ENCODE measurements at regions not wholly inside any gene's neighbourhood (a gene's known extent, or its start where the extent isn't known, plus 50 kb on each side); places are given as distances from the start of the nearest gene placed in this dataset.

GRCh38 chr10:10551596-10552301, 465.9 kb upstream of the CELF2 start:
- H4K91ac ChIP-seq (ENCODE audit: low read depth, low read length) = no peak overlapping the region
- no peak overlapping the region for H3K9ac ChIP-seq (ENCODE audit: low read length)
- H3K4ac ChIP-seq (ENCODE audit: low read depth, low read length) = no peak overlapping the region
- peaks cover 2% of the 10 kb centered on the region for H3K9me3 ChIP-seq (ENCODE audit: insufficient read depth, low read depth, low read length)
- H3K23ac ChIP-seq (ENCODE audit: low read length) = no peak overlapping the region
- H2BK12ac ChIP-seq (ENCODE audit: low read length) = no peak overlapping the region
- no peak for DNase-seq
- H3K14ac ChIP-seq (ENCODE audit: low read length) = no peak overlapping the region
- WGBS (ENCODE audit: extremely low coverage, insufficient coverage, insufficient read length) = no CpG with 5 or more reads among the region's 10 CpGs
- H3K27me3 ChIP-seq (ENCODE audit: insufficient read depth, low read length) = no peaks in the 10 kb centered on the region
- H3K4me1 ChIP-seq (ENCODE audit: control insufficient read depth in 1 of 2, insufficient read depth in 2 of 2, low read length in 2 of 2) = no peaks in the 10 kb centered on the region
- no peak overlapping the region for H2BK5ac ChIP-seq (ENCODE audit: low read depth, low read length, poor library complexity)
- no peak overlapping the region for H3K4me3 ChIP-seq (ENCODE audit: low read depth, low read length)
- no peak overlapping the region for H2AFZ ChIP-seq (ENCODE audit: insufficient read depth, low read length, poor library complexity)
- no peaks in the 10 kb centered on the region for H3K79me2 ChIP-seq (ENCODE audit: control insufficient read depth, insufficient read depth, low read length, poor library complexity)
- no peak overlapping the region for H3K18ac ChIP-seq (ENCODE audit: low read length)
- no peak overlapping the region for H4K12ac ChIP-seq (ENCODE audit: low read depth, low read length)
- no peaks in the 10 kb centered on the region for H3K36me3 ChIP-seq (ENCODE audit: control insufficient read depth in 1 of 2, insufficient read depth in 2 of 2, low read length in 2 of 2)
- H3K79me1 ChIP-seq (ENCODE audit: low read length) = no peaks in the 10 kb centered on the region
- no peak overlapping the region for H2BK120ac ChIP-seq (ENCODE audit: insufficient read depth, low read length, poor library complexity)
- H2AK5ac ChIP-seq (ENCODE audit: low read length) = no peak overlapping the region
- no peak overlapping the region for H3K4me2 ChIP-seq (ENCODE audit: low read length)
- H4K8ac ChIP-seq (ENCODE audit: low read depth, low read length) = no peak overlapping the region
- H3K27ac ChIP-seq (ENCODE audit: low read depth, low read length) = no peak overlapping the region

DNA sequence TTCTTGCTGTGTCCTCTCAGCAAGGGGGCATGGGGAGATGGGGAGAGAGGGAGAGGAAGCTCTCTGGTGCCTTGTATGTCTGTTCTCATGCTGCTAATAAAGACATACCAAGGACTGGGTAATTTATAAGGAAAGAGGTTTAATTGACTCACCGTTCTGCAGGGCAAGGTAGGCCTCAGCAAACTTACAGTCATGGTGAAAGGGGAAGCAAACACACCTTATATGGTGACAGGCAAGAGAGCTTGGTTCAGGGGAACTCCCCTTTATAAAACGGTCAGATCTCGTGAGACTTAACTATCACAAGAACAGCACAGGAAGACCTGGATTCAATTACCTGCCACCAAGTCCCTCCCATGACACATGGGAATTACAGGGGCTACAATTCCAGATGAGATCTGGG, 464.7 kb upstream of the CELF2 start:
- no peak overlapping the region for H3K4me3 ChIP-seq (ENCODE audit: low read depth, low read length)
- H2AK5ac ChIP-seq (ENCODE audit: low read length) = no peak overlapping the region
- H2BK5ac ChIP-seq (ENCODE audit: low read depth, low read length, poor library complexity) = no peak overlapping the region
- H3K23ac ChIP-seq (ENCODE audit: low read length) = no peak overlapping the region
- no peaks in the 10 kb centered on the region for H3K27me3 ChIP-seq (ENCODE audit: insufficient read depth, low read length)
- H3K14ac ChIP-seq (ENCODE audit: low read length) = no peak overlapping the region
- no peak overlapping the region for H3K9ac ChIP-seq (ENCODE audit: low read length)
- no peak for DNase-seq
- peaks cover 2% of the 10 kb centered on the region for H3K9me3 ChIP-seq (ENCODE audit: insufficient read depth, low read depth, low read length)
- H3K4ac ChIP-seq (ENCODE audit: low read depth, low read length) = no peak overlapping the region
- H2AFZ ChIP-seq (ENCODE audit: insufficient read depth, low read length, poor library complexity) = no peak overlapping the region
- H3K79me1 ChIP-seq (ENCODE audit: low read length) = no peaks in the 10 kb centered on the region
- no peak overlapping the region for H4K12ac ChIP-seq (ENCODE audit: low read depth, low read length)
- no peak overlapping the region for H4K8ac ChIP-seq (ENCODE audit: low read depth, low read length)
- H3K36me3 ChIP-seq (ENCODE audit: control insufficient read depth in 1 of 2, insufficient read depth in 2 of 2, low read length in 2 of 2) = no peaks in the 10 kb centered on the region
- H2BK12ac ChIP-seq (ENCODE audit: low read length) = no peak overlapping the region
- H2BK120ac ChIP-seq (ENCODE audit: insufficient read depth, low read length, poor library complexity) = no peak overlapping the region
- no peaks in the 10 kb centered on the region for H3K79me2 ChIP-seq (ENCODE audit: control insufficient read depth, insufficient read depth, low read length, poor library complexity)
- H3K4me1 ChIP-seq (ENCODE audit: control insufficient read depth in 1 of 2, insufficient read depth in 2 of 2, low read length in 2 of 2) = no peaks in the 10 kb centered on the region
- no peak overlapping the region for H3K18ac ChIP-seq (ENCODE audit: low read length)
- H3K27ac ChIP-seq (ENCODE audit: low read depth, low read length) = no peak overlapping the region
- H4K91ac ChIP-seq (ENCODE audit: low read depth, low read length) = no peak overlapping the region
- H3K4me2 ChIP-seq (ENCODE audit: low read length) = no peak overlapping the region
- no CpG with 5 or more reads among the region's 3 CpGs for WGBS (ENCODE audit: extremely low coverage, insufficient coverage, insufficient read length)

- Histone ChIP-seq H3K9ac (ENCODE audit: low read length) (no peak overlapping the region), H2AFZ (ENCODE audit: insufficient read depth, low read length, poor library complexity) (no peak overlapping the region), H4K8ac (ENCODE audit: low read depth, low read length) (no peak overlapping the region), H2AK5ac (ENCODE audit: low read length) (no peak overlapping the region), H3K4ac (ENCODE audit: low read depth, low read length) (no peak overlapping the region), H2BK5ac (ENCODE audit: low read depth, low read length, poor library complexity) (no peak overlapping the region), H3K4me1 (ENCODE audit: control insufficient read depth in 1 of 2, insufficient read depth in 2 of 2, low read length in 2 of 2) (no peaks in the 10 kb centered on the region), H3K27ac (ENCODE audit: low read depth, low read length) (no peak overlapping the region), H3K27me3 (ENCODE audit: insufficient read depth, low read length) (no peaks in the 10 kb centered on the region), H3K23ac (ENCODE audit: low read length) (no peak overlapping the region), H3K18ac (ENCODE audit: low read length) (no peak overlapping the region), H3K79me2 (ENCODE audit: control insufficient read depth, insufficient read depth, low read length, poor library complexity) (no peaks in the 10 kb centered on the region), H3K36me3 (ENCODE audit: control insufficient read depth in 1 of 2, insufficient read depth in 2 of 2, low read length in 2 of 2) (no peaks in the 10 kb centered on the region), H4K91ac (ENCODE audit: low read depth, low read length) (no peak overlapping the region), H3K4me3 (ENCODE audit: low read depth, low read length) (no peak overlapping the region), H2BK120ac (ENCODE audit: insufficient read depth, low read length, poor library complexity) (no peak overlapping the region), H3K79me1 (ENCODE audit: low read length) (no peaks in the 10 kb centered on the region), H4K12ac (ENCODE audit: low read depth, low read length) (no peak overlapping the region), H3K4me2 (ENCODE audit: low read length) (no peak overlapping the region), H2BK12ac (ENCODE audit: low read length) (no peak overlapping the region), H3K9me3 (ENCODE audit: insufficient read depth, low read depth, low read length) (no peaks in the 10 kb centered on the region), H3K14ac (ENCODE audit: low read length) (no peak overlapping the region)
- WGBS (ENCODE audit: extremely low coverage, insufficient coverage, insufficient read length) = no CpG with 5 or more reads among the region's 10 CpGs
- DNase-seq = no peak
These were observed 453.4 kb upstream of the CELF2 start for GRCh38 chr10:10564081-10564794.

GRCh38 chr10:10576937-10577336, 440.7 kb upstream of the CELF2 start:
- WGBS (ENCODE audit: extremely low coverage, insufficient coverage, insufficient read length) = no CpG with 5 or more reads among the region's 1 CpG
- H2BK12ac ChIP-seq (ENCODE audit: low read length) = no peak overlapping the region
- H3K9me3 ChIP-seq (ENCODE audit: insufficient read depth, low read depth, low read length) = no peaks in the 10 kb centered on the region
- H4K8ac ChIP-seq (ENCODE audit: low read depth, low read length) = no peak overlapping the region
- H4K12ac ChIP-seq (ENCODE audit: low read depth, low read length) = no peak overlapping the region
- no peak for DNase-seq
- H3K14ac ChIP-seq (ENCODE audit: low read length) = no peak overlapping the region
- no peak overlapping the region for H3K4me2 ChIP-seq (ENCODE audit: low read length)
- H3K79me1 ChIP-seq (ENCODE audit: low read length) = no peaks in the 10 kb centered on the region
- no peaks in the 10 kb centered on the region for H3K4me1 ChIP-seq (ENCODE audit: control insufficient read depth in 1 of 2, insufficient read depth in 2 of 2, low read length in 2 of 2)
- H2BK120ac ChIP-seq (ENCODE audit: insufficient read depth, low read length, poor library complexity) = no peak overlapping the region
- no peak overlapping the region for H2BK5ac ChIP-seq (ENCODE audit: low read depth, low read length, poor library complexity)
- H3K23ac ChIP-seq (ENCODE audit: low read length) = no peak overlapping the region
- no peak overlapping the region for H2AFZ ChIP-seq (ENCODE audit: insufficient read depth, low read length, poor library complexity)
- H3K27me3 ChIP-seq (ENCODE audit: insufficient read depth, low read length) = no peaks in the 10 kb centered on the region
- no peaks in the 10 kb centered on the region for H3K36me3 ChIP-seq (ENCODE audit: control insufficient read depth in 1 of 2, insufficient read depth in 2 of 2, low read length in 2 of 2)
- no peak overlapping the region for H3K18ac ChIP-seq (ENCODE audit: low read length)
- H3K4ac ChIP-seq (ENCODE audit: low read depth, low read length) = no peak overlapping the region
- H2AK5ac ChIP-seq (ENCODE audit: low read length) = no peak overlapping the region
- H3K4me3 ChIP-seq (ENCODE audit: low read depth, low read length) = no peak overlapping the region
- no peak overlapping the region for H4K91ac ChIP-seq (ENCODE audit: low read depth, low read length)
- no peak overlapping the region for H3K9ac ChIP-seq (ENCODE audit: low read length)
- H3K79me2 ChIP-seq (ENCODE audit: control insufficient read depth, insufficient read depth, low read length, poor library complexity) = no peaks in the 10 kb centered on the region
- no peak overlapping the region for H3K27ac ChIP-seq (ENCODE audit: low read depth, low read length)
